WTC11 (cell line): ENCODE measurements at regions not wholly inside any gene's neighbourhood (a gene's known extent, or its start where the extent isn't known, plus 50 kb on each side); places are given as distances from the start of the nearest gene placed in this dataset.

Source experiments
- ATAC-seq: fragments of 200-7000 bp; cut with Tn5 transposase; 2 replicates; pipeline ENCODE4 v1.10.0; 2021; ENCODE audit warnings: mild to moderate bottlenecking, moderate library complexity
- CTCF ChIA-PET: fragments of 300-600 bp; sonication (Branson Sonifier 250); formaldehyde crosslinking; loops from one replicate; lab custom pipeline; 2021; ENCODE audit warnings: antibody characterized with exemption; lab: Charles Lee
- POLR2A ChIA-PET: fragments of 350-600 bp; sonication (Branson Sonifier 250); formaldehyde crosslinking; loops from one replicate; lab custom pipeline; 2021; ENCODE audit warnings: antibody characterized with exemption; lab: Charles Lee
- DNase-seq: peaks from one replicate; pipeline ENCODE4 v3.0.0; 2021; ENCODE audit warnings: low spot score
- H3K27ac Mint-ChIP-seq: 2 replicates; pipeline ENCODE4 v1.8.0; 2021; ENCODE audit warnings: mixed read lengths
- H3K27me3 Mint-ChIP-seq: 2 replicates; pipeline ENCODE4 v1.8.0; 2021; ENCODE audit warnings: low read depth, mild to moderate bottlenecking, moderate library complexity, mixed read lengths
- H3K36me3 Mint-ChIP-seq: 2 replicates; pipeline ENCODE4 v1.8.0; 2021; ENCODE audit warnings: mixed read lengths
- H3K4me1 Mint-ChIP-seq: 2 replicates; pipeline ENCODE4 v1.8.0; 2022; ENCODE audit warnings: mixed read lengths
- H3K4me3 Mint-ChIP-seq: 2 replicates; pipeline ENCODE4 v1.8.0; 2021; ENCODE audit warnings: mild to moderate bottlenecking, moderate library complexity, mixed read lengths
- H3K9me3 Mint-ChIP-seq: 2 replicates; pipeline ENCODE4 v1.8.0; 2021; ENCODE audit warnings: mixed read lengths
- CBFB ChIP-seq: sonication (generic); formaldehyde crosslinking; IDR thresholded peaks from 2 replicates; pipeline ENCODE4 v1.8.1; 2022; ENCODE audit warnings: mild to moderate bottlenecking, low read depth, missing genetic modification reagents
- FOXJ3 ChIP-seq: sonication (generic); formaldehyde crosslinking; IDR thresholded peaks from 2 replicates; pipeline ENCODE4 v1.9.0; 2021; ENCODE audit warnings: missing genetic modification reagents, mild to moderate bottlenecking, borderline replicate concordance
- NR1H2 ChIP-seq: sonication (generic); formaldehyde crosslinking; IDR thresholded peaks from 2 replicates; pipeline ENCODE4 v1.9.0; 2021; ENCODE audit warnings: mild to moderate bottlenecking, moderate library complexity, missing genetic modification reagents
- NR2C2 ChIP-seq: sonication (generic); formaldehyde crosslinking; IDR thresholded peaks from 2 replicates; pipeline ENCODE4 v1.8.0; 2022; ENCODE audit warnings: mild to moderate bottlenecking, missing genetic modification reagents
- NR3C1 ChIP-seq: sonication (generic); formaldehyde crosslinking; conservative IDR thresholded peaks from 2 replicates; pipeline ENCODE4 v1.8.1; 2023; ENCODE audit warnings: low read depth, mild to moderate bottlenecking, missing genetic modification reagents
- OVOL2 ChIP-seq: fragments of 250-450 bp; sonication (Bioruptor Pico); IDR thresholded peaks from 2 replicates; pipeline ENCODE4 v1.9.0; 2021; ENCODE audit warnings: mild to moderate bottlenecking, borderline replicate concordance
- PRDM15 ChIP-seq: sonication (generic); formaldehyde crosslinking; IDR thresholded peaks from 2 replicates; pipeline ENCODE4 v1.8.0; 2022; ENCODE audit warnings: missing genetic modification reagents
- PREB ChIP-seq: sonication (generic); formaldehyde crosslinking; IDR thresholded peaks from 2 replicates; pipeline ENCODE4 v1.8.1; 2022; ENCODE audit warnings: mild to moderate bottlenecking, missing genetic modification reagents, moderate library complexity, borderline replicate concordance
- RORB ChIP-seq: fragments of 250-450 bp; sonication (Bioruptor Pico); IDR thresholded peaks from 2 replicates; pipeline ENCODE4 v1.9.0; 2021; ENCODE audit warnings: mild to moderate bottlenecking
- TEAD1 ChIP-seq: sonication (generic); formaldehyde crosslinking; IDR thresholded peaks from 2 replicates; pipeline ENCODE4 v1.8.0; 2022; ENCODE audit warnings: mild to moderate bottlenecking, missing genetic modification reagents
- ZBTB43 ChIP-seq: sonication (generic); formaldehyde crosslinking; IDR thresholded peaks from 2 replicates; pipeline ENCODE4 v1.8.1; 2023; ENCODE audit warnings: mild to moderate bottlenecking, missing genetic modification reagents
- ZMAT4 ChIP-seq: fragments of 250-450 bp; sonication (Bioruptor Pico); IDR thresholded peaks from 2 replicates; pipeline ENCODE4 v1.9.0; 2021; ENCODE audit warnings: mild to moderate bottlenecking
- ZNF121 ChIP-seq: sonication (generic); formaldehyde crosslinking; IDR thresholded peaks from 2 replicates; pipeline ENCODE4 v1.8.0; 2023; ENCODE audit warnings: missing genetic modification reagents
- ZNF138 ChIP-seq: sonication (generic); formaldehyde crosslinking; conservative IDR thresholded peaks from 2 replicates; pipeline ENCODE4 v1.8.1; 2022; ENCODE audit warnings: mild to moderate bottlenecking, moderate library complexity, missing genetic modification reagents
- ZNF317 ChIP-seq: sonication (generic); formaldehyde crosslinking; IDR thresholded peaks from 2 replicates; pipeline ENCODE4 v1.8.1; 2023; ENCODE audit warnings: low read depth, mild to moderate bottlenecking, moderate library complexity, missing genetic modification reagents, borderline replicate concordance
- ZNF416 ChIP-seq: fragments of 250-450 bp; sonication (Bioruptor Pico); IDR thresholded peaks from 2 replicates; pipeline ENCODE4 v1.9.0; 2021; ENCODE audit warnings: mild to moderate bottlenecking, inconsistent platforms
- ZNF532 ChIP-seq: fragments of 250-450 bp; sonication (Bioruptor Pico); IDR thresholded peaks from 2 replicates; pipeline ENCODE4 v1.9.0; 2021; ENCODE audit warnings: mild to moderate bottlenecking, borderline replicate concordance
- TF ChIP-seq, protein P1 (sequence below): fragments of 250-450 bp; sonication (Bioruptor Pico); IDR thresholded peaks from 2 replicates; pipeline ENCODE4 v1.9.0; 2021; ENCODE audit warnings: moderate library complexity, mild to moderate bottlenecking, inconsistent platforms, borderline replicate concordance
- TF ChIP-seq, protein P2 (sequence below): sonication (generic); formaldehyde crosslinking; IDR thresholded peaks from 2 replicates; pipeline ENCODE4 v1.8.1; 2023; ENCODE audit warnings: mild to moderate bottlenecking, missing genetic modification reagents, moderate library complexity
- TF ChIP-seq, protein P3 (sequence below): fragments of 200-600 bp; IDR thresholded peaks from 2 replicates; pipeline ENCODE4 v1.8.0; 2022; ENCODE audit warnings: antibody characterized with exemption

DNA sequence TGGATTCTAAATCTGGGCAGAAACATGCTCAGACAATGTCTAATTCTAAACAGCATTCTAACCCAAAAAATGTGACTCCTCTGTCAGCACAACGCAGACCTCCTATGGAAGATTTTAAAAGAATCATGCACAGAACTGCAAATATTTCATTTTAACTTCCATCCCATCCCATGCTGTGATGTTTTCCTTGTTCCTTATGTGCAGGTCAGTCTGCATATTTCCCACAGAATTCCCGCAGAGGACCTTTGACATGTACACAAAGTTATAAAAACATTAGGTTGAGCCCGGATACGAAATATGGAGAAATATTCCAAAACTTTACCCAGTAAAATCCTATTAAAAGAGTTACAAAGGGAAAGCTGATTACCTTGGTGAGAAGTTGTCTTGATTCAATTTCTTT, 467.1 kb upstream of the EPHA7 start:
- POLR2A ChIA-PET: no interaction called here
- DNase-seq (no peak), ATAC-seq (no peak)
- no peaks in the 10 kb centered on the region for H3K36me3 Mint-ChIP-seq
- no peak overlapping the region for H3K27ac Mint-ChIP-seq
- H3K9me3 Mint-ChIP-seq: no peaks in the 10 kb centered on the region
- H3K4me3 Mint-ChIP-seq: no peak overlapping the region
- CTCF ChIA-PET: no interaction called here
- no peak for TF ChIP-seq ZNF138 (CRISPR knock-in tag)
- no peak for TF ChIP-seq RORB
- TF ChIP-seq, protein P1, sequence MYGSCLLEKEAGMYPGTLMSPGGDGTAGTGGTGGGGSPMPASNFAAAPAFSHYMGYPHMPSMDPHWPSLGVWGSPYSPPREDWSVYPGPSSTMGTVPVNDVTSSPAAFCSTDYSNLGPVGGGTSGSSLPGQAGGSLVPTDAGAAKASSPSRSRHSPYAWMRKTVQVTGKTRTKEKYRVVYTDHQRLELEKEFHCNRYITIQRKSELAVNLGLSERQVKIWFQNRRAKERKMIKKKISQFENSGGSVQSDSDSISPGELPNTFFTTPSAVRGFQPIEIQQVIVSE: no peak
- TF ChIP-seq ZNF416: no peak
- TF ChIP-seq ZNF317 (CRISPR knock-in tag): no peak
- TF ChIP-seq OVOL2: no peak
- no peak for TF ChIP-seq ZMAT4 (CRISPR knock-in tag)
- TF ChIP-seq FOXJ3 (CRISPR knock-in tag): no peak
- no peak for TF ChIP-seq CBFB (CRISPR knock-in tag)
- TF ChIP-seq ZNF532: no peak
- no peak for TF ChIP-seq PREB (CRISPR knock-in tag)
- TF ChIP-seq NR1H2 (CRISPR knock-in tag): no peak
- no peak for TF ChIP-seq NR2C2
- TF ChIP-seq, protein P2, sequence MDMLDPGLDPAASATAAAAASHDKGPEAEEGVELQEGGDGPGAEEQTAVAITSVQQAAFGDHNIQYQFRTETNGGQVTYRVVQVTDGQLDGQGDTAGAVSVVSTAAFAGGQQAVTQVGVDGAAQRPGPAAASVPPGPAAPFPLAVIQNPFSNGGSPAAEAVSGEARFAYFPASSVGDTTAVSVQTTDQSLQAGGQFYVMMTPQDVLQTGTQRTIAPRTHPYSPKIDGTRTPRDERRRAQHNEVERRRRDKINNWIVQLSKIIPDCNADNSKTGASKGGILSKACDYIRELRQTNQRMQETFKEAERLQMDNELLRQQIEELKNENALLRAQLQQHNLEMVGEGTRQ (CRISPR knock-in tag): no peak
- no peaks in the 10 kb centered on the region for H3K27me3 Mint-ChIP-seq
- peaks cover 14% of the 10 kb centered on the region for H3K4me1 Mint-ChIP-seq

DNA sequence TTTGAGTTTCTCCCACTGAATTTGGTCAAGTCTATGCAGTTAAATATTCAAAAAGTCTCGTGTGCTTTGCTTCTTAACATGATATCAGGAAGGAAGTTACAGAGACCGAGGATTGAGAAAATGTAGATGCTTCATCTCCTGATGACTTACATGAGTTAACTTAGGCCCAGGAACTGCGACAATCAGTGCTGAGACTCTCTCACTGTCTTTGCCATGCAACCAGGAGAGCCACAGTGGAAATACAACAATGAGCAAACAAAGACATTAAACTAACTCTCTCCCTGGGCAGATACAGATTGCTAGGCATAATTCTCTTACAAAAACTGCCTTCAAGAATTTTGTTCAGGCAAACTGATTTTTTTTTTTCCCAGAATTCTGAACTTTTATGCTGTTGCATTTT, 440.6 kb upstream of the EPHA7 start:
- ATAC-seq (peak; percentile 61), DNase-seq (no peak)
- ChIA-PET CTCF (no interaction called here), POLR2A (no interaction called here)
- peak overlapping the region; percentile 99 for H3K27ac Mint-ChIP-seq
- H3K4me3 Mint-ChIP-seq: peak overlapping the region; percentile 47
- no peaks in the 10 kb centered on the region for H3K9me3 Mint-ChIP-seq
- peaks cover 2% of the 10 kb centered on the region; the same call in 1 of the 2 replicates for H3K27me3 Mint-ChIP-seq
- H3K4me1 Mint-ChIP-seq: peaks cover 72% of the 10 kb centered on the region
- no peaks in the 10 kb centered on the region for H3K36me3 Mint-ChIP-seq
- TF ChIP-seq NR3C1 (CRISPR knock-in tag) (no peak), PRDM15 (CRISPR knock-in tag) (no peak), ZBTB43 (CRISPR knock-in tag) (no peak), ZNF121 (CRISPR knock-in tag) (no peak), TEAD1 (no peak)
- TF ChIP-seq, protein P3, sequence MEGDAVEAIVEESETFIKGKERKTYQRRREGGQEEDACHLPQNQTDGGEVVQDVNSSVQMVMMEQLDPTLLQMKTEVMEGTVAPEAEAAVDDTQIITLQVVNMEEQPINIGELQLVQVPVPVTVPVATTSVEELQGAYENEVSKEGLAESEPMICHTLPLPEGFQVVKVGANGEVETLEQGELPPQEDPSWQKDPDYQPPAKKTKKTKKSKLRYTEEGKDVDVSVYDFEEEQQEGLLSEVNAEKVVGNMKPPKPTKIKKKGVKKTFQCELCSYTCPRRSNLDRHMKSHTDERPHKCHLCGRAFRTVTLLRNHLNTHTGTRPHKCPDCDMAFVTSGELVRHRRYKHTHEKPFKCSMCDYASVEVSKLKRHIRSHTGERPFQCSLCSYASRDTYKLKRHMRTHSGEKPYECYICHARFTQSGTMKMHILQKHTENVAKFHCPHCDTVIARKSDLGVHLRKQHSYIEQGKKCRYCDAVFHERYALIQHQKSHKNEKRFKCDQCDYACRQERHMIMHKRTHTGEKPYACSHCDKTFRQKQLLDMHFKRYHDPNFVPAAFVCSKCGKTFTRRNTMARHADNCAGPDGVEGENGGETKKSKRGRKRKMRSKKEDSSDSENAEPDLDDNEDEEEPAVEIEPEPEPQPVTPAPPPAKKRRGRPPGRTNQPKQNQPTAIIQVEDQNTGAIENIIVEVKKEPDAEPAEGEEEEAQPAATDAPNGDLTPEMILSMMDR: no peak
- TF ChIP-seq, protein P1: no peak
